ENCODE measurements at regions not wholly inside any gene's neighbourhood (a gene's known extent, or its start where the extent isn't known, plus 50 kb on each side); places are given as distances from the start of the nearest gene placed in this dataset.
"Not testable (repeated sequence)": the region's sequence is repeated elsewhere in the genome, so short reads cannot be mapped to it uniquely, and the experiment has no call there.

- no peak for DNase-seq (ENCODE audit: low read depth in 2 of 2)
Observed at GRCh38 chr2:184190725-184191124, 407.6 kb upstream of the ZNF804A start.

GRCh38 chr2:184192649-184193048 is 405.7 kb upstream of the ZNF804A start:
- DNase-seq (ENCODE audit: low read depth in 2 of 2) = no peak

GRCh38 chr2:184197413-184197812 is 400.9 kb upstream of the ZNF804A start:
- no peak for DNase-seq (ENCODE audit: low read depth in 2 of 2)

GRCh38 chr2:184198791-184199190 is 399.5 kb upstream of the ZNF804A start:
- DNase-seq (ENCODE audit: low read depth in 2 of 2) = not testable (repeated sequence)

GRCh38 chr2:184199274-184199673 is 399.1 kb upstream of the ZNF804A start:
- DNase-seq (ENCODE audit: low read depth in 2 of 2) = no peak

- DNase-seq (ENCODE audit: low read depth in 2 of 2) = no peak
Observed at GRCh38 chr2:184201246-184201645, 397.1 kb upstream of the ZNF804A start.

- no peak for DNase-seq (ENCODE audit: low read depth in 2 of 2)
Observed at GRCh38 chr2:184203661-184204060, 394.7 kb upstream of the ZNF804A start.

- no peak for DNase-seq (ENCODE audit: low read depth in 2 of 2)
Observed at GRCh38 chr2:184205048-184205596, 393.2 kb upstream of the ZNF804A start.

- DNase-seq (ENCODE audit: low read depth in 2 of 2) = no peak
Observed at GRCh38 chr2:184206045-184206444, 392.3 kb upstream of the ZNF804A start.

- DNase-seq (ENCODE audit: low read depth in 2 of 2) = no peak
Observed at GRCh38 chr2:184210329-184210728, 388.0 kb upstream of the ZNF804A start.

GRCh38 chr2:184215745-184216144 is 382.6 kb upstream of the ZNF804A start:
- no peak for DNase-seq (ENCODE audit: low read depth in 2 of 2)

- no peak for DNase-seq (ENCODE audit: low read depth in 2 of 2)
Observed at GRCh38 chr2:184256611-184257010, 341.7 kb upstream of the ZNF804A start.

- DNase-seq (ENCODE audit: low read depth in 2 of 2) = no peak
Observed at GRCh38 chr2:184261331-184261730, 337.0 kb upstream of the ZNF804A start.

GRCh38 chr2:184261818-184262217 is 336.5 kb upstream of the ZNF804A start:
- no peak for DNase-seq (ENCODE audit: low read depth in 2 of 2)

- DNase-seq (ENCODE audit: low read depth in 2 of 2) = no peak
Observed at GRCh38 chr2:184268900-184269477, 329.3 kb upstream of the ZNF804A start.

GRCh38 chr2:184270660-184271059 is 327.7 kb upstream of the ZNF804A start:
- DNase-seq (ENCODE audit: low read depth in 2 of 2) = no peak

- DNase-seq (ENCODE audit: low read depth in 2 of 2) = no peak
Observed at GRCh38 chr2:184272056-184272455, 326.3 kb upstream of the ZNF804A start.

- DNase-seq (ENCODE audit: low read depth in 2 of 2) = no peak
Observed at GRCh38 chr2:184294831-184295230, 303.5 kb upstream of the ZNF804A start.

- DNase-seq (ENCODE audit: low read depth in 2 of 2) = no peak
Observed at GRCh38 chr2:184297085-184297484, 301.2 kb upstream of the ZNF804A start.

- DNase-seq (ENCODE audit: low read depth in 2 of 2) = no peak
Observed at GRCh38 chr2:184302506-184302905, 295.8 kb upstream of the ZNF804A start.

GRCh38 chr2:184304006-184304405 is 294.3 kb upstream of the ZNF804A start:
- DNase-seq (ENCODE audit: low read depth in 2 of 2) = no peak

GRCh38 chr2:184305105-184305504 is 293.2 kb upstream of the ZNF804A start:
- DNase-seq (ENCODE audit: low read depth in 2 of 2) = no peak

GRCh38 chr2:184308706-184309105 is 289.6 kb upstream of the ZNF804A start:
- DNase-seq (ENCODE audit: low read depth in 2 of 2) = no peak

GRCh38 chr2:184312970-184313369 is 285.4 kb upstream of the ZNF804A start:
- DNase-seq (ENCODE audit: low read depth in 2 of 2) = no peak
